Esophagus muscularis mucosa (tissue), 3 donors: ENCODE measurements at regions not wholly inside any gene's neighbourhood (a gene's known extent, or its start where the extent isn't known, plus 50 kb on each side); places are given as distances from the start of the nearest gene placed in this dataset.

Source experiments
- CTCF ChIP-seq, 3 experiments: fragments of 200-600 bp in 2 of 3; fragments of 450-650 bp in 1 of 3; sonication (generic) in 2 of 3; IDR thresholded peaks; one replicate each; pipeline ENCODE4 v1.5.1; 2017 to 2019; ENCODE audit warnings: antibody characterized with exemption in 3 of 3, mild to moderate bottlenecking in 2 of 3, moderate library complexity in 1 of 3
- POLR2A ChIP-seq: fragments of 450-650 bp; IDR thresholded peaks from one replicate; pipeline ENCODE4 v1.6.1; 2017; ENCODE audit warnings: antibody characterized with exemption, moderate library complexity, mild to moderate bottlenecking, low read depth
- POLR2AphosphoS5 ChIP-seq, 2 donors: sonication (generic); formaldehyde crosslinking; IDR thresholded peaks; one replicate each; pipeline ENCODE4 v1.6.1; 2017; ENCODE audit warnings: antibody characterized with exemption in 2 of 2

- TF ChIP-seq CTCF (IDR thresholded peaks at IDR 0.05): no peak
- TF ChIP-seq POLR2AphosphoS5 (IDR thresholded peaks at IDR 0.05): no peak
- TF ChIP-seq POLR2A: no peak
These were observed 123.0 kb upstream of the PPP1R2C start for GRCh38 chrX:42900947-42901346.
